ENCODE measurements at regions not wholly inside any gene's neighbourhood (a gene's known extent, or its start where the extent isn't known, plus 50 kb on each side); places are given as distances from the start of the nearest gene placed in this dataset.

DNA sequence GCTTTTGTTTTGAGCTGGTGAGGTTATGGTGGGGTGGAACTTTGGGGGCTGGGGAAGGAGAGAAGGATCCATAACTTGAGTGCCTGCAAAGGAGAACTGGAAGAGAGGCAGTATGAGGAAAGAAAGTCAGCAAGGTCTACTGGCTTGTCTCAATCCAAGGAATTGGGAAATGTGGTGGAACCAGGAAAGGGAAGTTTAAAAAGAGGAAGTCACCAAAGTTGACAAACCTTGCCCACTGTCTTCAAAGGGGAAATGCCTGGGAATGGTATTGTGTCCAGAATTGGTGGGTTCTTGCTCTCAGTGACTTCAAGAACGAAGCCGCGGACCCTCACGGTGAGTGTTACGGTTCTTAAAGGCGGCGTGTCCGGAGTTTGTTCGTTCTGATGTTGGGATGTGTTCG is 304.1 kb upstream of the FAM98A start:
- H3K4me1 ChIP-seq, result no peaks in the 10 kb centered on the region
- no peaks in the 10 kb centered on the region for H3K36me3 ChIP-seq
- no peak for ATAC-seq
- H3K27me3 ChIP-seq, result no peaks in the 10 kb centered on the region
- H3K27ac ChIP-seq, result no peak overlapping the region
- TF ChIP-seq POLR2A (IDR thresholded peaks at IDR 0.05), result no peak
- TF ChIP-seq EP300 (IDR thresholded peaks at IDR 0.05), result no peak
- no peak for TF ChIP-seq POLR2AphosphoS5 (IDR thresholded peaks at IDR 0.05)
- TF ChIP-seq, protein P1, sequence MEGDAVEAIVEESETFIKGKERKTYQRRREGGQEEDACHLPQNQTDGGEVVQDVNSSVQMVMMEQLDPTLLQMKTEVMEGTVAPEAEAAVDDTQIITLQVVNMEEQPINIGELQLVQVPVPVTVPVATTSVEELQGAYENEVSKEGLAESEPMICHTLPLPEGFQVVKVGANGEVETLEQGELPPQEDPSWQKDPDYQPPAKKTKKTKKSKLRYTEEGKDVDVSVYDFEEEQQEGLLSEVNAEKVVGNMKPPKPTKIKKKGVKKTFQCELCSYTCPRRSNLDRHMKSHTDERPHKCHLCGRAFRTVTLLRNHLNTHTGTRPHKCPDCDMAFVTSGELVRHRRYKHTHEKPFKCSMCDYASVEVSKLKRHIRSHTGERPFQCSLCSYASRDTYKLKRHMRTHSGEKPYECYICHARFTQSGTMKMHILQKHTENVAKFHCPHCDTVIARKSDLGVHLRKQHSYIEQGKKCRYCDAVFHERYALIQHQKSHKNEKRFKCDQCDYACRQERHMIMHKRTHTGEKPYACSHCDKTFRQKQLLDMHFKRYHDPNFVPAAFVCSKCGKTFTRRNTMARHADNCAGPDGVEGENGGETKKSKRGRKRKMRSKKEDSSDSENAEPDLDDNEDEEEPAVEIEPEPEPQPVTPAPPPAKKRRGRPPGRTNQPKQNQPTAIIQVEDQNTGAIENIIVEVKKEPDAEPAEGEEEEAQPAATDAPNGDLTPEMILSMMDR (IDR thresholded peaks at IDR 0.05), result no peak
- no peaks in the 10 kb centered on the region for H3K9me3 ChIP-seq
- no peak overlapping the region for H3K4me3 ChIP-seq
- 94% methylated on average over 7 of the region's 10 CpGs; no CpG with 5 or more reads in 1 of the 2 donors for WGBS, 2 donors (ENCODE audit: low coverage in 1 of 2)

DNA sequence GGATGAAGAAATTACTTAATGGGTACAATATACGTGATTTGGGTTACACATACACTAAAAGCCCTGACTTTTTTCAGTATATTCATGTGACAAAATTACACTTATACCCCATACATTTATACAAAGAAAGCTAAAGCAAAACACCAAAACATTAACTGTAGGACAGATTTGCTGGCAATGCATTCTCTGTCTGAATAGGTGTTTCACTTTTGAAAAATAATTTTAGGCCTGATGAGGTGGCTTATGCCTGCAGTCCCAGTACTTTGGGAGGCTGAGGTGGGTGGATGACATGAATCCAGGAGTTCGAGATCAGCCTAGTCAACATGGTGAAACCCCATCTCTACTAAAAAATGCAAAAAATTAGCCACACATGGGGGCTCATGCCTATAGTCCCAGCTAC is 301.5 kb upstream of the FAM98A start:
- no peaks in the 10 kb centered on the region for H3K4me1 ChIP-seq
- H3K27me3 ChIP-seq, result no peaks in the 10 kb centered on the region
- H3K27ac ChIP-seq, result no peak overlapping the region
- ATAC-seq, result no peak
- no peak for TF ChIP-seq POLR2A (IDR thresholded peaks at IDR 0.05)
- TF ChIP-seq POLR2AphosphoS5 (IDR thresholded peaks at IDR 0.05), result no peak
- TF ChIP-seq, protein P1 (IDR thresholded peaks at IDR 0.05), result no peak
- no peak for TF ChIP-seq EP300 (IDR thresholded peaks at IDR 0.05)
- H3K36me3 ChIP-seq, result no peaks in the 10 kb centered on the region
- WGBS, 2 donors (ENCODE audit: low coverage in 1 of 2), result 69 to 81% methylated on average over 1 to 2 of the region's 2 CpGs
- H3K4me3 ChIP-seq, result no peak overlapping the region
- no peaks in the 10 kb centered on the region for H3K9me3 ChIP-seq

DNA sequence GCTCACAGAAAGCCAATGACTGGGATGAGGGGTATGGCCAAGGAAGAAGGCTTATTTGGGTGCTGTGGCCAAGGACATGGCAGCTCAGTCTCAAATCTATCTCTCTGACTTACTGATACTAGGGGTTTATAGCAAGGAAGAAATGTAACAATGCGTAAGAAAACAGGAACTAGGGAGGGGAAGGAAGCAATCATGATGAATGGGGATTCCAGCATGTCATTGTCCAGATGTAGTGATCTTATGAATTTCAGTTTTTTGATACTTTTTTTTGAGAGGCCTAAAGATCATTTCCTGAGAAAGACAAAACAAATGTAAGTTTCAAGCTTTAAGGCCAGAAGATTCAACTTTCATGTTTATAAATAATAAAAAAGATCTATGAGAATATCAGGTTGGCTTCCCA is 298.6 kb upstream of the FAM98A start:
- no peak overlapping the region for H3K27ac ChIP-seq
- ATAC-seq, result no peak

DNA sequence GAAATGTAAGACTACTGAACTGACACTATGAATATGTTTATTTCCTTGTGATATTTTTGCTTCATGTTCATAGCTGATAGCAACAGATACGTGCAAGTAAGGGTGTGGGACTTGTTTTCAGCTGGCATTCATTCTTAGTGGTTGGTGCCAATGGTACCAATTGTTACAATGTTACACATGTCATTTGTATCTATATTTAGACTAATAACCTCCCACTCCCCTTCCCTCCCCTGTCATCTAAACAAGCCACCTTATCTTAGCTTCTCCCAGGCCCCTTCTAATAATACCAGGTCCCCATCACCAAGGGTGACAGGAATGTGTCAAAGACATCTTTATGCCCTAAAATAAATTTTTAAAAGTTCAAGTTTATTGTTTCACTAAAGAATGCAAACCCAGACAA is 294.7 kb upstream of the FAM98A start:
- Histone ChIP-seq H3K4me3 (no peak overlapping the region), H3K27ac (no peak overlapping the region), H3K36me3 (no peaks in the 10 kb centered on the region), H3K9me3 (no peaks in the 10 kb centered on the region), H3K27me3 (no peaks in the 10 kb centered on the region), H3K4me1 (no peaks in the 10 kb centered on the region)
- no peak for ATAC-seq
- TF ChIP-seq POLR2A (IDR thresholded peaks at IDR 0.05) (no peak), EP300 (IDR thresholded peaks at IDR 0.05) (no peak), POLR2AphosphoS5 (IDR thresholded peaks at IDR 0.05) (no peak)
- TF ChIP-seq, protein P1 (IDR thresholded peaks at IDR 0.05), result no peak
- WGBS, 2 donors (ENCODE audit: low coverage in 1 of 2), result 19 to 31% methylated on average over 1 of the region's 1 CpG

More for the DNA sequence above, 298.6 kb upstream of the FAM98A start:
- no peaks in the 10 kb centered on the region for H3K36me3 ChIP-seq
- H3K4me1 ChIP-seq, result no peaks in the 10 kb centered on the region
- H3K9me3 ChIP-seq, result no peaks in the 10 kb centered on the region
- 57 to 100% methylated on average over 1 of the region's 1 CpG for WGBS, 2 donors (ENCODE audit: low coverage in 1 of 2)
- H3K4me3 ChIP-seq, result no peak overlapping the region
- no peaks in the 10 kb centered on the region for H3K27me3 ChIP-seq
- TF ChIP-seq, protein P1 (IDR thresholded peaks at IDR 0.05), result no peak
- TF ChIP-seq EP300 (IDR thresholded peaks at IDR 0.05) (no peak), POLR2AphosphoS5 (IDR thresholded peaks at IDR 0.05) (no peak), POLR2A (IDR thresholded peaks at IDR 0.05) (no peak)

DNA sequence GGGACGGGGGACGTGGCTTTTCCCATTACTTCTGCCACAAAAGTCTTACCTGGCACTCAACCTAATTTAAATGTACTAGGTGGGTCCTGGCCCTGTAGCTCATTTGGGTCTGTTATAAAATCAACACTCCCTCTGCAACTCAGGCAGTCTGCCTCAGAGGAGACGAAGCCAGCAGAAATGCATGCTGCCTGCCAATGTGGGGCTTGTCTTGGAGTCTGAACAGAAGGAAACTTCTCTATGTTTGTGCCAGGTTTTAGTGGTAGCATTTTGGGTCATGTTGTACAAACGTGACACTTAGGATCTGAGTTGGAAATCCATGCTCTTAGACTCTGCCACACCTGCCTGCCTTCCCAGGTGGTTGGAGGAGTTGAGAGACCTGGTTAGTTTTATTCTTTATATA is 292.5 kb upstream of the FAM98A start:
- Histone ChIP-seq H3K4me1 (no peaks in the 10 kb centered on the region), H3K27me3 (no peaks in the 10 kb centered on the region), H3K27ac (no peak overlapping the region), H3K36me3 (no peaks in the 10 kb centered on the region), H3K4me3 (no peak overlapping the region), H3K9me3 (no peaks in the 10 kb centered on the region)
- no peak for ATAC-seq
- TF ChIP-seq POLR2AphosphoS5 (IDR thresholded peaks at IDR 0.05) (no peak), POLR2A (IDR thresholded peaks at IDR 0.05) (no peak), EP300 (IDR thresholded peaks at IDR 0.05) (no peak)
- TF ChIP-seq, protein P1 (IDR thresholded peaks at IDR 0.05), result no peak
- 19 to 28% methylated on average over 2 to 4 of the region's 4 CpGs for WGBS, 2 donors (ENCODE audit: low coverage in 1 of 2)
